ENCODE measurements at regions not wholly inside any gene's neighbourhood (a gene's known extent, or its start where the extent isn't known, plus 50 kb on each side); places are given as distances from the start of the nearest gene placed in this dataset.

GRCh38 chr10:43972976-43973647 lies 324.4 kb upstream of the ZNF32 start:
- no peak for DNase-seq (ENCODE audit: low read depth in 3 of 3)

DNA sequence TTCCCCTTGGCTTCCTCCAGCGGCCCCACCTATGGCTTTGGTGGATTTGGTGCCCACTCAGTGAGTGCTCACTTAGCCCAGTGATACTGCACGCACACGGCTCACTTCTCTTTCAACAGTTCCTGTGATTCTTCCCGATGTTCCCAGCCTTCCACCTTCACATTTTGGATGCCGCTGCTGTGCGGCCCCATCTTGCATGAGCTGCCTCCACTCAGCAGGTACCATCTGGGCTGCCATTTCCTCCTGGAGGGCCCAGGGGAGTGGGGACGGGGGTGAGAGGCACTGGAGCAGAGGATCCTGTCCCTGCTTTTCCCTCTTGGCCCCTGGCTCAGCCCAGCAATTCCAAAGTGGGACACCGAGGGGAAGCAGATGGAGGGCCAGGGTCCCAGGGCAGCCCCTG lies 323.3 kb upstream of the ZNF32 start:
- no peak for DNase-seq (ENCODE audit: low read depth in 3 of 3)

DNA sequence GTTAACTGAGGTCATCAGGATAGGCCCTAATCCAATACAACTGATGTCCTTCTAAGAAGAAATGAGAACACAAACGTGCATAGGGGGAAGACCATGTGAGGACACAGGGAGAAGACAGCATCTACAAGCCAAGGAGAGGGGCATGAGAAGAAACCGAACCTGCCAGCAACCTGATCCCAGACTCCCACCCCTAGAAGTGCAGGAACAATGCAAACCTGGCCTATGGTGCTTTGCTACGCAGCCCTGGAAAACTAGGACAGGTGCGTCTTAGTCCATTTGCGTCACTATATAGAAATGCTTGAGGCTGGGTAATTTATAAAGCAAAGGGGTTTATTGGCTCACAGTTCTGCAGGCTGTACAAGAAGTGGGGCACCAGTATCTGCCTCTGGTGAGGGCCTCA lies 322.6 kb upstream of the ZNF32 start:
- no peak for DNase-seq (ENCODE audit: low read depth in 3 of 3)

GRCh38 chr10:43970717-43971116 lies 322.0 kb upstream of the ZNF32 start:
- no peak for DNase-seq (ENCODE audit: low read depth in 3 of 3)

DNA sequence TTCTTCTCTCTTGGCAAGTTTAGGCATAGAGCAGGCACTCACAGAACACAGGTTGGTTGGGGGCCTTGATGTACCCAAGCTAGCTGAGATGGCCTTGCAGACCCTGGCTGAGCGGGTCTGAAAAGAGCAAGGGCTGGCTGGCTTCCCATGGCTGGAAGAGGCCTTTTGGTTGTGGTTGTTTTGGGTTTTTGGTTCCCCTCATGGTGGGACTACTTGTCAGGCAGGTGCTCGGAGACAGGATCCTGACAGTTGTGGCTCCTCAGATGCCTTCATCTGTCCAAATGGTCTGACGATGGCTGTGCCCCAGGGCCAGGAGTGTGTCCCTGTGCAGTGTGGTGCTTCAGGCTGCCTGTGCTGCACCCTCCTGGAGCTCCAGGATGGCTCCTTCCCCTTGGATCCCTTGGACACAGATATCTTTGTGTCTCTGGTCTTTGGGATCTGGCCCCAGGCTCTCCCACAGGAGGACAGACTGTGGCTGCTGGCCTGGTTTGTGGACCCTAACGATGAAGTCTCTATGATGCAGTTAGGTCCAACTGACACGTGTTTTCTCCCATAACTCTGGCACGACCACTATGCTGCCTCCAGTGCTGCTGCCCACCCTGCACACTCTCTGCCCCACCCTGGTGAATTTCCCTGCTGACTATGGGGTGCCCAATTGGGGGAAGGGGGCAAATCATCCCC lies 321.5 kb upstream of the ZNF32 start:
- no peak for DNase-seq (ENCODE audit: low read depth in 3 of 3)

GRCh38 chr10:43969506-43969905 lies 320.8 kb upstream of the ZNF32 start:
- DNase-seq (ENCODE audit: low read depth in 3 of 3), result no peak

DNA sequence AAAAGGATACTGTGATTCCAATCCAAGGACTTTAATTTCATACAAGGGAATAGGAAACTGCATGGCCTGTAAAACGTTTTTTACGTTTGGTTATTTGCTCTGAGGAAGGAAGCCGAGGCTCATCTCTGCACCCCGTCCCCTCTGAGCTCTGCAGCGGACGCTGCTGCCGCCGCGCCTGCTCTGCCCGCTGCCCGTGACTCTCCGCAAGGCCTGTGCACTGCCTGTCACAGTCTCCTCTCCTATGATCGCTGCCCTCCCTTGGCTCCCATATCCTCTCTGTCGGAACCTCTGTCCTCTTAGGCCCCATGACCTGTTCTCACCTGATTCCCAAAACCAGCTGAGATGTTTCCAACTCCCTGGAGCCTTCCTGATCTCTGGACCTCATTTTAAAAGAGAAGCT lies 320.3 kb upstream of the ZNF32 start:
- DNase-seq (ENCODE audit: low read depth in 3 of 3), result no peak

- no peak for DNase-seq (ENCODE audit: low read depth in 3 of 3)
These were observed 319.4 kb upstream of the ZNF32 start for GRCh38 chr10:43968076-43968475.

GRCh38 chr10:43966571-43966965 lies 317.9 kb upstream of the ZNF32 start:
- DNase-seq (ENCODE audit: low read depth in 3 of 3), result no peak

GRCh38 chr10:43965918-43966570 lies 317.4 kb upstream of the ZNF32 start:
- no peak for DNase-seq (ENCODE audit: low read depth in 3 of 3)

- DNase-seq (ENCODE audit: low read depth in 3 of 3), result no peak
These were observed 316.6 kb upstream of the ZNF32 start for GRCh38 chr10:43965033-43965917.

DNA sequence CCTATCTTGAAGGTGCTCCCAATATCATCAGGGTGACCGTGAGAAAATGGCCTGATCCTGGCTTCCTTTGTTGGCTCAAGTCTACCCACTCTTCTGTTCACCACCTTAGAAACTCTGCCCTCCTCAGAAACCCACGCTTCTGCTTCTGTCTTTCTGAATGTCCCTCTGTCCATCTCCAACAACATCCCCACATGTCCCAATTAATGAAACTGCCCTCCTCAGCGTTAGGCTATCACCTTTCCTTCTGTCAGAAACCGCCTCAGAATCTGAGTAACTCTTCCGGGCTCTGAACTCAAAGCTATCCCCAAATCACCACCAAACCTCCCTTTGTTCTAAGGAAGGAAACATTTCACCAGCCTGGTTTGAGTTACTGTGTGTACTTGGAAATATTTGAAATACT lies 315.8 kb upstream of the ZNF32 start:
- DNase-seq (ENCODE audit: low read depth in 3 of 3), result no peak

- no peak for DNase-seq (ENCODE audit: low read depth in 3 of 3)
These were observed 315.2 kb upstream of the ZNF32 start for GRCh38 chr10:43963793-43964425.

GRCh38 chr10:43963379-43963778 lies 314.7 kb upstream of the ZNF32 start:
- no peak for DNase-seq (ENCODE audit: low read depth in 3 of 3)

DNA sequence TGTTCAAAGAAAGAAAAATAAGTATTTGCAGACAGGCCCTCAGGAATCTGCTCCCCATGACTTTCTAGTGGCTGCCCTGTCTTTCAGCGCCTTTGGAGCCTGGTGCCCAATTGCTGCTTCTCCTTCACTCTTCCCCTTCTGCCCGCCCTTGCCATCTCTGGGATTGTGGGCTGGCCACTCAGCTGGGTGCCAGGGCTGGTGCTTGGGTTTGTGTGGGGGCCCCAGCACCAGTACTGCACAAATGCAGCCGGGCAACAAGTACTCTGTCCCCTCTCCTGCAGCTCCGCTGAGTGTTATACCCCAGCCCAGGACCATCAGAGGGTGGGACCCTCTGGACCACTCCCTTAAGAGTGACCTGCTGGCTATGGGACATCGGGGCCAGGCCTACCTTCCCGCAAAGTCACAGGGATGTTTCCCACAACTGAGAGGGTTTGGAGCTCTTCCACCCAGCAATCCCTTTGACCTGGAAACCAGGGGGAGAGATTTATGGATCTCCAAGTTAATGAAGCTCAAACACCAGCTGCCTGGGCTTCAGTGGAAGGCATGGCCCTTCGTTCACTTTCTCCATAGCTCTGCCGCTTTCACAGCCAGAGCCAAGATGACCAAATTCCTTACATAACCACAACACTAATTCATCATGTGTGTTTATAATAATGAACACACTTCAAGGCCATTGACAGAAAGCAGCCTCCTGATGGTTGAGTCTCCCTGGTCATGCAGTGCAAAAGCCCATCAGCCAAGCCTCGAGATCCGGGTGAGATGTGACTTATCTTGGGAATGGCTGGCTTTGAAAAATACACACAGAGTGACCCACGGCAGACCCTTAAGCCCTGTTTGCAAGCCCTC lies 313.9 kb upstream of the ZNF32 start:
- DNase-seq (ENCODE audit: low read depth in 3 of 3), result no peak

GRCh38 chr10:43961523-43962345 lies 313.1 kb upstream of the ZNF32 start:
- no peak for DNase-seq (ENCODE audit: low read depth in 3 of 3)

GRCh38 chr10:43960981-43961380 lies 312.3 kb upstream of the ZNF32 start:
- no peak for DNase-seq (ENCODE audit: low read depth in 3 of 3)

- no peak for DNase-seq (ENCODE audit: low read depth in 3 of 3)
These were observed 311.8 kb upstream of the ZNF32 start for GRCh38 chr10:43960477-43960876.

GRCh38 chr10:43960135-43960415 lies 311.4 kb upstream of the ZNF32 start:
- DNase-seq (ENCODE audit: low read depth in 3 of 3), result no peak

Measured in stimulated activated CD4-positive, alpha-beta T cell treated with anti-CD3 and anti-CD28 coated beads, TNF-alpha, amount 100 ng/mL, for 48 hours (primary cell).